Neural cell (in vitro differentiated cells): ENCODE measurements at regions not wholly inside any gene's neighbourhood (a gene's known extent, or its start where the extent isn't known, plus 50 kb on each side); places are given as distances from the start of the nearest gene placed in this dataset.

ENCODE experiments used
- H2AFZ ChIP-seq: fragments of 200-600, 300-800 bp; sonication (generic), shearing (Covaris generic); 2 replicates; pipeline ENCODE4 v1.6.0; 2014; ENCODE audit warnings: low read depth, mild to moderate bottlenecking, antibody characterized with exemption, low read length, moderate library complexity
- H3F3A ChIP-seq: fragments of 200-600 bp; shearing (Covaris generic); 2 replicates; pipeline ENCODE4 v1.6.1; 2016; ENCODE audit warnings: mild to moderate bottlenecking, moderate library complexity, mixed read lengths, antibody characterized with exemption, low read length; ENCODE audit not compliant: insufficient read depth, poor library complexity, severe bottlenecking
- H3K27ac ChIP-seq: fragments of 200-600, 300-800 bp; sonication (generic), shearing (Covaris generic); 2 replicates; pipeline ENCODE4 v1.5.1; 2014; ENCODE audit warnings: mild to moderate bottlenecking, low read length, moderate library complexity
- H3K27me3 ChIP-seq: fragments of 300-800, 200-600 bp; sonication (generic), shearing (Covaris generic); 2 replicates; pipeline ENCODE4 v1.6.0; 2014; ENCODE audit warnings: mild to moderate bottlenecking, low read depth, low read length, moderate library complexity; ENCODE audit not compliant: insufficient read depth
- H3K36me3 ChIP-seq: fragments of 300-800, 200-600 bp; sonication (generic), shearing (Covaris generic); 2 replicates; pipeline ENCODE4 v1.5.1; 2014; ENCODE audit warnings: mild to moderate bottlenecking, antibody characterized with exemption, low read length, moderate library complexity; ENCODE audit not compliant: insufficient read depth
- H3K4me2 ChIP-seq: fragments of 300-800, 200-600 bp; sonication (generic), shearing (Covaris generic); 2 replicates; pipeline ENCODE4 v1.6.0; 2014; ENCODE audit warnings: mild to moderate bottlenecking, low read length
- H3K4me3 ChIP-seq: fragments of 300-800, 200-600 bp; sonication (generic), shearing (Covaris generic); 2 replicates; pipeline ENCODE4 v1.5.1; 2014; ENCODE audit warnings: mild to moderate bottlenecking, low read length, moderate library complexity
- H3K79me2 ChIP-seq: fragments of 200-600 bp; shearing (Covaris generic); replicated peaks from 2 replicates; pipeline ENCODE4 v1.6.0; 2014; ENCODE audit warnings: mild to moderate bottlenecking, low read length, moderate library complexity; ENCODE audit not compliant: insufficient read depth
- H3K9ac ChIP-seq: fragments of 300-800, 200-600 bp; sonication (generic), shearing (Covaris generic); 2 replicates; pipeline ENCODE4 v1.6.1; 2016; ENCODE audit warnings: mild to moderate bottlenecking, low read length, mixed read lengths
- H3K9me2 ChIP-seq: fragments of 200-600 bp; shearing (Covaris generic); 2 replicates; pipeline ENCODE4 v1.6.1; 2016; ENCODE audit warnings: mild to moderate bottlenecking, low read length, mixed read lengths; ENCODE audit not compliant: insufficient read depth
- H3K9me3 ChIP-seq: fragments of 200-600, 300-800 bp; sonication (generic), shearing (Covaris generic); 2 replicates; pipeline ENCODE4 v1.6.1; 2016; ENCODE audit warnings: mild to moderate bottlenecking, mixed run types, low read length, moderate library complexity, mixed read lengths
- H4K20me1 ChIP-seq: fragments of 200-600 bp; shearing (Covaris generic); 2 replicates; pipeline ENCODE4 v1.6.1; 2016; ENCODE audit warnings: mild to moderate bottlenecking, mixed run types; ENCODE audit not compliant: insufficient read depth
- EP300 ChIP-seq: fragments of 450-650 bp; conservative IDR thresholded peaks from 2 replicates; pipeline ENCODE4 v1.6.1; 2014; ENCODE audit warnings: antibody characterized with exemption, mild to moderate bottlenecking, moderate library complexity; ENCODE audit not compliant: poor library complexity, severe bottlenecking
- EZH2 ChIP-seq: fragments of 200-600, 300-800 bp; shearing (Covaris generic), sonication (generic); IDR thresholded peaks from 2 replicates; pipeline ENCODE4 v1.6.1; 2014; ENCODE audit warnings: antibody characterized with exemption, low read length, borderline replicate concordance, mild to moderate bottlenecking; ENCODE audit not compliant: insufficient read depth, poor library complexity, severe bottlenecking
- MXI1 ChIP-seq: fragments of 450-650 bp; conservative IDR thresholded peaks from 2 replicates; pipeline ENCODE4 v1.6.1; 2014; ENCODE audit warnings: antibody characterized with exemption, mild to moderate bottlenecking; ENCODE audit not compliant: poor library complexity, severe bottlenecking
- POLR2AphosphoS5 ChIP-seq: IDR thresholded peaks from 2 replicates; pipeline ENCODE4 v1.6.1; 2012
- RAD21 ChIP-seq: fragments of 450-650 bp; conservative IDR thresholded peaks from 2 replicates; pipeline ENCODE4 v1.6.1; 2014; ENCODE audit warnings: antibody characterized with exemption, mild to moderate bottlenecking, moderate library complexity
- SMC3 ChIP-seq: fragments of 450-650 bp; conservative IDR thresholded peaks from 2 replicates; pipeline ENCODE4 v1.6.1; 2014; ENCODE audit warnings: antibody characterized with exemption, mild to moderate bottlenecking, moderate library complexity; ENCODE audit not compliant: poor library complexity
- TAF1 ChIP-seq: IDR thresholded peaks from 2 replicates; pipeline ENCODE4 v1.6.1; 2012; ENCODE audit warnings: low read depth
- TF ChIP-seq, protein P1 (sequence below): IDR thresholded peaks from 2 replicates; pipeline ENCODE4 v1.6.1; 2012; ENCODE audit warnings: borderline replicate concordance
- TF ChIP-seq, protein P2 (sequence below): fragments of 450-650 bp; IDR thresholded peaks from 2 replicates; pipeline ENCODE4 v1.5.1; 2014; ENCODE audit warnings: antibody characterized with exemption, mild to moderate bottlenecking, moderate library complexity; ENCODE audit not compliant: poor library complexity, severe bottlenecking

DNA sequence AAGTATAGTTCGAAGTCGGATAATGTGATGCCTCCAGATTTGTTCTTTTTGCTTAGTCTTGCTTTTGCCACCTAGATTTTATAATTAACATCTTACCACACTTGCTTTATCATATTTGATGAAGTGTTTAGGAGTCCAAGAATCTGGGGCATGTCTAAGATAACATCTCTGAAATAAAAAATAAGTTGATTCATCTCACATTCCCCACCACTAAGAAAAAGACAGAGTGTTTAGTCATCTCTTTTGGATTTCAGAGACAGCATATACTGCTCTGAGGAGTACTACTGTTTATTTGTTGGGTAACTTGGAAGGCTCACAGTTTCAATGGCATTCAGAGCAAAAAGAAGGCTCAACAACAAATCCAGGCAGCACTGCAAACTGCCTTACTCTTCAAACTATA is 324.2 kb upstream of the ATP11B start:
- Histone ChIP-seq H3F3A (no peaks in the 10 kb centered on the region), H3K27me3 (no peaks in the 10 kb centered on the region), H3K4me2 (no peak overlapping the region), H3K36me3 (no peaks in the 10 kb centered on the region), H3K9me3 (no peaks in the 10 kb centered on the region), H3K79me2 (no peaks in the 10 kb centered on the region), H3K9me2 (no peaks in the 10 kb centered on the region), H3K4me3 (no peak overlapping the region), H3K9ac (no peak overlapping the region), H4K20me1 (no peaks in the 10 kb centered on the region), H2AFZ (no peak overlapping the region), H3K27ac (no peak overlapping the region)
- TF ChIP-seq SMC3 (no peak), EZH2 (no peak), TAF1 (no peak), EP300 (no peak), POLR2AphosphoS5 (no peak), RAD21 (no peak), MXI1 (no peak)
- TF ChIP-seq, protein P1, sequence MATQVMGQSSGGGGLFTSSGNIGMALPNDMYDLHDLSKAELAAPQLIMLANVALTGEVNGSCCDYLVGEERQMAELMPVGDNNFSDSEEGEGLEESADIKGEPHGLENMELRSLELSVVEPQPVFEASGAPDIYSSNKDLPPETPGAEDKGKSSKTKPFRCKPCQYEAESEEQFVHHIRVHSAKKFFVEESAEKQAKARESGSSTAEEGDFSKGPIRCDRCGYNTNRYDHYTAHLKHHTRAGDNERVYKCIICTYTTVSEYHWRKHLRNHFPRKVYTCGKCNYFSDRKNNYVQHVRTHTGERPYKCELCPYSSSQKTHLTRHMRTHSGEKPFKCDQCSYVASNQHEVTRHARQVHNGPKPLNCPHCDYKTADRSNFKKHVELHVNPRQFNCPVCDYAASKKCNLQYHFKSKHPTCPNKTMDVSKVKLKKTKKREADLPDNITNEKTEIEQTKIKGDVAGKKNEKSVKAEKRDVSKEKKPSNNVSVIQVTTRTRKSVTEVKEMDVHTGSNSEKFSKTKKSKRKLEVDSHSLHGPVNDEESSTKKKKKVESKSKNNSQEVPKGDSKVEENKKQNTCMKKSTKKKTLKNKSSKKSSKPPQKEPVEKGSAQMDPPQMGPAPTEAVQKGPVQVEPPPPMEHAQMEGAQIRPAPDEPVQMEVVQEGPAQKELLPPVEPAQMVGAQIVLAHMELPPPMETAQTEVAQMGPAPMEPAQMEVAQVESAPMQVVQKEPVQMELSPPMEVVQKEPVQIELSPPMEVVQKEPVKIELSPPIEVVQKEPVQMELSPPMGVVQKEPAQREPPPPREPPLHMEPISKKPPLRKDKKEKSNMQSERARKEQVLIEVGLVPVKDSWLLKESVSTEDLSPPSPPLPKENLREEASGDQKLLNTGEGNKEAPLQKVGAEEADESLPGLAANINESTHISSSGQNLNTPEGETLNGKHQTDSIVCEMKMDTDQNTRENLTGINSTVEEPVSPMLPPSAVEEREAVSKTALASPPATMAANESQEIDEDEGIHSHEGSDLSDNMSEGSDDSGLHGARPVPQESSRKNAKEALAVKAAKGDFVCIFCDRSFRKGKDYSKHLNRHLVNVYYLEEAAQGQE, result no peak
- TF ChIP-seq, protein P2, sequence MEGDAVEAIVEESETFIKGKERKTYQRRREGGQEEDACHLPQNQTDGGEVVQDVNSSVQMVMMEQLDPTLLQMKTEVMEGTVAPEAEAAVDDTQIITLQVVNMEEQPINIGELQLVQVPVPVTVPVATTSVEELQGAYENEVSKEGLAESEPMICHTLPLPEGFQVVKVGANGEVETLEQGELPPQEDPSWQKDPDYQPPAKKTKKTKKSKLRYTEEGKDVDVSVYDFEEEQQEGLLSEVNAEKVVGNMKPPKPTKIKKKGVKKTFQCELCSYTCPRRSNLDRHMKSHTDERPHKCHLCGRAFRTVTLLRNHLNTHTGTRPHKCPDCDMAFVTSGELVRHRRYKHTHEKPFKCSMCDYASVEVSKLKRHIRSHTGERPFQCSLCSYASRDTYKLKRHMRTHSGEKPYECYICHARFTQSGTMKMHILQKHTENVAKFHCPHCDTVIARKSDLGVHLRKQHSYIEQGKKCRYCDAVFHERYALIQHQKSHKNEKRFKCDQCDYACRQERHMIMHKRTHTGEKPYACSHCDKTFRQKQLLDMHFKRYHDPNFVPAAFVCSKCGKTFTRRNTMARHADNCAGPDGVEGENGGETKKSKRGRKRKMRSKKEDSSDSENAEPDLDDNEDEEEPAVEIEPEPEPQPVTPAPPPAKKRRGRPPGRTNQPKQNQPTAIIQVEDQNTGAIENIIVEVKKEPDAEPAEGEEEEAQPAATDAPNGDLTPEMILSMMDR, result no peak

DNA sequence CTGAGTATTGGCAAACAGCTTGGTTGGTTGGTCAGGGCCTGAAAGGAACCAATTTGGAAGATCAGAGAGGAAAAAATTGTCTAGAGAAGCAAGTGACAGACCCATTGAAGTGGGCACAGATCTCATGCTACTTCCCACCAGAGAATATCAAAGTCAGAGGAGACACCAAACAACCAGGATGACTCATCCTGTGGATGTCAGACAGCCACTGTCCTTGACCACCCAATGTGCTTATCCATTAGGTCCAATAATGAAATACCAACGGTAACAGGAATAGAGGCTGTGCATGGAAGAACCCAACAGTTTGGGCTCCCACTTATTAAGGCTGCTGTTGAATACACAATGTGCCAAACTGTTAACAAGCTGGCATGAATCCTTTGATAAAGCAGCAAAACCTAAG is 323.1 kb upstream of the ATP11B start:
- H3K4me2 ChIP-seq, result no peak overlapping the region
- no peak overlapping the region for H3K27ac ChIP-seq
- no peaks in the 10 kb centered on the region for H3K9me3 ChIP-seq
- H3F3A ChIP-seq, result no peaks in the 10 kb centered on the region
- no peaks in the 10 kb centered on the region for H3K9me2 ChIP-seq
- no peak overlapping the region for H2AFZ ChIP-seq
- no peak overlapping the region for H3K9ac ChIP-seq
- H3K27me3 ChIP-seq, result no peaks in the 10 kb centered on the region
- no peaks in the 10 kb centered on the region for H4K20me1 ChIP-seq
- no peaks in the 10 kb centered on the region for H3K36me3 ChIP-seq
- no peak overlapping the region for H3K4me3 ChIP-seq
- no peak for TF ChIP-seq TAF1
- TF ChIP-seq MXI1, result no peak
- TF ChIP-seq, protein P1, result no peak
- TF ChIP-seq EZH2, result no peak
- TF ChIP-seq RAD21, result no peak
- no peak for TF ChIP-seq POLR2AphosphoS5
- TF ChIP-seq, protein P2, result no peak
- no peak for TF ChIP-seq SMC3
- TF ChIP-seq EP300, result no peak
- H3K79me2 ChIP-seq, result no peaks in the 10 kb centered on the region
